Nucleus accumbens (tissue), 56 donors: ENCODE measurements at regions not wholly inside any gene's neighbourhood (a gene's known extent, or its start where the extent isn't known, plus 50 kb on each side); places are given as distances from the start of the nearest gene placed in this dataset.
A peak's percentile ranks its signal among the peaks of the same experiment; 100 is the strongest.
"Not testable (repeated sequence)": the region's sequence is repeated elsewhere in the genome, so short reads cannot be mapped to it uniquely, and the experiment has no call there.

Experiments
- DNase-seq, 56 donors: peaks; one replicate each; lab custom pipeline; 2025; lab: John Stamatoyannopoulos, UW

DNA sequence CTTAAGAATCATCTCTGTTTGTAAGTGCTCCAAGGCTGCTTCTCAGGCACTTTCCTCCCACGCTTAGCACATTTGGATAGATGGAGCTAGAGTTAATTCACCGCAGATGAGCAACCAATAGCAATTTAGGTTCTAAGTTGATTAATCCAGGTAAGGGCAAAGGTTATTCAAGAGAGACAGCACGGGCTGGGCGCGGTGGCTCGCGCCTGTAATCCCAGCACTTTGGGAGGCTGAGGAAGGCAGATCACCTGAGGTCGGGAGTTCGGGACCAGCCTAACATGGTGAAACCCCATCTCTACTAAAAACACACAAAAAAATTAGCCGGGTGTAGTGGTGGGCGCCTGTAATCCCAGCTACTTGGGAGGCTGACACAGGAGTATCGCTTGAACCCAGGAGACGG, 54.5 kb upstream of the UNC13C start:
- DNase-seq: not testable (repeated sequence)

DNA sequence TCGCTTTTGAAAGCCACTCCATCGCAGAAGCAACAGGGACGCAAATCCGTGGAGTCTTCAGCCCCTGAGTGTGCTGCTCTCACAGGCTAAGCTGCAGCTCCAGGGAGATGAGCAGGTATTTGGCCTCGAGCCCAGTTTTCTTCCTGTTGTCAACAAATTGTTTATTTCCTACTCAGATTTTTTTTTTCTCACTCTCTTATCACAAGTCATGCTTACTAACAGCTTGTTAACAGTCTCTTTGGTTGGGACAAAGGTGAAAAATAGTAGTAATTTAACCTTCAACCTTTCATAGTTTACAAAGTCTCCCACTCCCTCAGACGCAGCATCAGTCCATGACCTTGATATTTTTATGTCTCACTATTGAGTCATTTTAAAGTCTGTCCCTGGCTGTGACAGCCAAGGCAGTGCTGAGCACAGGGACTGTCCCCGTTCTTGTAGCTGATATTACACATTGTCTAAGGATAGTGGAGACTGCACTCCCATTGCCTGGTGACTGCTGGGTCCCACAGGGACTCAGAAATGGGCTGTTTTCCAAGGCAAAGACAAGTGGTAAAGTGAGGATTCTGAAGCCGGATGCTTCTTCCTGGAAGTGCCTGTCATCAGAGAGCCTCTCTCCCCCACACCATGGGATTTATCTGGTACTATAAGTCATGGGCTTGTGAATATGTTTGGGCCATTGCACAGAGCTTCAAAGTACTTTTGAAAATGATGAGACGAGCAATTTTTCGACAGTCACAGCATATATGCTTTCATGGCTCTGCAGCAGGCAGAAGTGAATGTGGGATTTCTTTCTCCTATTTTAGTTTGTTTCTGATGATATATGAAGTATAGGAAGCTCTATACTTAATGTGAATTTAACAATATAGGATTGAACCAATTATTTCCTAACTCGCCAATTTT, 59.8 kb upstream of the UNC13C start:
- peak in 2 of 56 donors; percentile 1 to 19 for DNase-seq

DNA sequence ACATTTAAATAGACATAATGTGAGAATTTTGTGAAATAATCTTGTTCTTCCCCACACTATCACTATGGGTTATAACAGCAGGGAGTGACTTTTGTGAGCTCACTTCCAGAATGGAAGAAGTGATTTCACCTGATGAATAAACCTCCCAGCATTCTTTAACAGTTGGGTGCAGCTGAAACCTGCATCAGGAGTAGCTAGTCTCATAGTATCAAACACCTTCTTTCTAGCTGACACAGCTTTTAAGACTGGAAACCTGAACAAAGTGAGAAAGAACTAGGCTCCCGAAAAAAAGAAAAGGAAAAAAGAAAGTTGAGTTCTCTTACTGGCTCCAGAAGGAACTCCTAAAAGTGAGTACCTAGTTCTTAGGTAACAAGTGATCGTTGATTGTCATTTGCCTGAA, 61.1 kb upstream of the UNC13C start:
- DNase-seq: no peak

DNA sequence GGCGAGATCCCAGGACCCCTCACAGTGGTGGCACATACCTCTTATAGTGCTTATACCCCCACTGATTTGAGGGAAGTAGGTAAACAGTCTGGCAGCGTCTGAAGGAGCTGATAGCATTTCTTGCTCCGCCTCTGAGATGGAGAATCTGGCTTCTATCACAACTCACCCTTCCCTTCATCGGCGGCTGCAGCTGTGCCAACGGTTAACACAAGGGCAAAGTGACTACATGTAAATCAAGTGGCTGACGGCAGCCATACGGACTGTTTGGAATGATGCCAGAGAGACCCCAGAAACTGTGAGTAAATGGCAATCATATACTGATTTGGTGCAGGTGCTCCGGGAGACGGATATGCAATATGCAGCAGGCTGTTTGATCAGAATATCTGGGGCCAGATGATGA, 66.8 kb upstream of the UNC13C start:
- no peak for DNase-seq

DNA sequence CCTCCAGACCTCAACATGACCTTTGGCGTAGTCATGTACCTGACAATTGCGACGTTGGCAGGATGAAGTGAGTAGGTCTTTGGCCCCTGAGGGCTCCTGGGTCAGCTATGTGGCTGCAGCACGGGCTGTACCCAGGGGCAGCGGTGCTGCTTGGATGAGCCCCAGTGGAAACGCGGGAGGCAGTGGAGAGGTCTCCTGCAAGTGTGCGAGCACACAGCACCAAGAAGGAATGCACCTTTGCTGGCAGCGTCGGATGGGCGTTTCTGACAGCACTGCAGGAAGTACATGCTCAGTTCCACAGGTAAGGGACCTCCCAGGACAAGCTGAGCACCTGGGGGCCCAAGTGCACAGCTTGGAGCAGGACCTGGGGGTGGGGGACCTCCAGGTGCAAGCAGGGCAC, 67.4 kb upstream of the UNC13C start:
- no peak for DNase-seq

DNA sequence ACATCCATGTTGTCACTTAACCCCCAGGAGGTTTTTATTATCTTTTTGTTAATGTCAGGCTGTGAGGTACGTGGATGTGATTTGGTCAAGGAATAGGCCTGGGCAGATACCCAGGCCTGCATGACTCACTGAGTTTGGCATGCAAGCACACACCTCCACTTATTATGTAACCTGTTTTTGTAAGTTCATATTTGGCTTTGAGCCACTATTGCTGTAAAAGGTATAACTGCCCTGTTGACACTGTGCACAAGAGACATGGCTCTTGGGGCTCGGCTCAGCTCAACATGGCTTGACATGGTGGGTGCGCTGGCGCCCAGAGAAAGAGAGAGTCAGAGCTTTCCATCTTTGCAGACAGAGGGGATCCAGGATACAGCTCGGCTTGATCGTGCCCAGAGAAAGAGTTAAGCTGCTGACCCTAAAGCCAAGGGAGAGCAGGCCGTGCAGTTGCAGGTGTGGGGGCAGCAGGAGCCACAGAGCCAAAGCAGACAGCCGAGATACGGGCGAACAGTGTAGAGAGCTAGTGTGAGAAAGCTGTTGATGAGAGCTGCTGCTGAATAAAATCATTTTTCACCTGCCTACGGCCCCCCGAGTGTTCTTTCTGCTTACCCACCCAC, 67.9 kb upstream of the UNC13C start:
- no peak for DNase-seq

DNA sequence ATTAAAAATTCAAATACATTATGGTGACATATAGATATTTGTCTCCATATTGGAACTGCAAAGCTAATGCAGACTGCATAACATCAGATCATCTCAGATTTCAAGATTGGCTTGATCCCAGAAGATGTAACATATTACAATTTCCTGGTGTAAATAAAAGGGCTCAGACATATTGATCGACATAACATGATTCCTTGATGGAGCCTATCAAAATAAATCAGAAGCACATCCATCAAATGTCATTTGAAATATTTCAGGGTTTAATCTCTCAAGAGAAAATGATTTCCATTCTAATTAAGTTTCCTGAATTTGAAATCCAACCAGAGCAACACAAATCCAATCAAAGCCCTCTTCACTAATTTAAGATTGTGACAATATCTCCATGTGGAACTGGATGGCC, 75.1 kb upstream of the UNC13C start:
- DNase-seq: no peak

DNA sequence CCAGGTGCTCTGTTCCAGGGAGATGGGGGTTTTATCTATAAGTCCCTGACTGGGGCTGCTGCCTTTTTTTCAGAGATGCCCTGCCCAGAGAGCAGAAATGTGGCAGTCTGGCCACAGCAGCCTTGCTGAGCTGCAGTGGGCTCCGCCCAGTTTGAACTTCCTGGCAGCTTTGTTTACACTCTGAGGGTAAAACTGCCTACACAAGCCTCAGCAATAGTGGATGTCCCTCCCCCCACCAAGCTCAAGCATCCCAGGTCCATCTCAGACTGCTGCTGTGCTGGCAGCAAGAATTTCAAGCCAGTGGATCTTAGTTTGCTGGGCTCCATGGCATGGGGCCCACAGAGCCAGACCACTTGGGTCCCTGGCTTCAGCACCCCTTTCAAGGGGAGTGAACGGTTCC, 84.8 kb upstream of the UNC13C start:
- DNase-seq: not testable (repeated sequence)

DNA sequence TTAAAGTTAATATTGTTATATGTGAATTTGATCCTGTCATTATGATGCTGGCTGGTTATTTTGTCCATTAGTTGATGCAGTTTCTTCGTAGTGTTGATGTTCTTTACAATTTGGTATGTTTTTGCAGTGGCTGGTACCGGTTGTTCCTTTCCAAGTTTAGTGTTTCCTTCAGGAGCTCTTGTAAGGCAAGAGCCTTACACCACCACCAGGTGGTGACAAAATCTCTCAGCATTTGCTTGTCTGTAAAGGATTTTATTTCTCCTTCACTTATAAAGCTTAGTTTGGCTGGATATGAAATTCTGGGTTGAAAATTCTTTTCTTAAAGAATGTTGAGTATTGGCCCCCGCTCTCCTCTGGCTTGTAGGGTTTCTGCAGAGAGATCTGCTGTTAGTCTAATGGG, 86.4 kb upstream of the UNC13C start:
- not testable (repeated sequence) for DNase-seq

DNA sequence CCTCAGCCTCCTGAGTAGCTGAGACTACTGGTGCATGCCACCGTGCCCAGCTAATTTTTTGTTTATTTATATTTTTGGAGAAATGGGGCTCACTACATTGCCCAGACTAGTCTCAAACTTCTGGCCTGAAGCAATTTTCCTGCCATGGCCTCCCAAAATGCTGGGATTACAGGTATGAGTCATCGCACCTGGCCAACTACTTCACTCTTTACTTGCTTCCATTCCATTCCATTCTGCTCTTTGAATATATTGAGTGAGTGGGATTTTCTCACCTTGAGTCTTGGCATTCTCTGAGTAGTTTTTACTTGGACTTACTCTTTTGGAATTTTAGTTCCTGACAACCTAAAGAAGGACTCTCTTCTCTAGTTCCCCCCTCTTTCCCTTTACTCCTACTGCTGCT, 93.8 kb upstream of the UNC13C start:
- DNase-seq: no peak

DNA sequence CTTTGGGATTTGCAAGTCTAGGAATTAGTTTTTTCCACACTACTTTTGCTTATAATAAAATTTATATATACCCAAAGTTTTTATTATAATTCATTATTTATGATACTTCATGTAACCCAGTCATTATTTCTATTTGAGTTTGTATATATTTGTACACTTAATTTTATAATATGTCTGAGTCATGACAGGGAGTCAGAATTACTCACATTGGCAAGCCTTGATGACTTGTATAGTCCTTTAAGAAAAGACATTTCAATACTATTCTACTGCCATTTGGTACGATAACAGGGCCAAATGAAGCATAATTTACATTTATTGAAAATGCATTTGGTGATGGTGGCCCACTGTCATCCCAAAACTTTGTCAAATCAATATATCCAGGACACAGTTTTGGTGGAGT, 95.9 kb upstream of the UNC13C start:
- DNase-seq: no peak

DNA sequence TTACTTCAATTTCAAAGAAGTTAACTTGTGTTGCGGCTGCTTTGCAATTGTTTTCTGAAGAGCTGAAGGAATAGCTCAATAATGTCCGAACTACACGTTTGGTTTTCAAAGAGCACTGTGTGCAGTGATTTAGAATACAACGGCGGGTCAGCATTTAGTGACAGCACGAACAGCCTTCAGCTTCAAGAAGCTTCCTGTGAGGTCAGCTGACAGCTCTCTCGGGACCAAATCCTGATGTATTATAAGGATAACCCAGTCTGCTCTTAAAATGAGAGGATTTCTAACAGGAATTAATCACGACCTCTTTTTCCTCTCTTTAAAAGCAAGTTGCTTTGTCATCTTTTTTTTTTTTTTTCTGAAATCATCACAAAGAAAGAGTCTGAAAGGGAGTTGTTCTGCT, 97.9 kb upstream of the UNC13C start:
- DNase-seq: no peak

DNA sequence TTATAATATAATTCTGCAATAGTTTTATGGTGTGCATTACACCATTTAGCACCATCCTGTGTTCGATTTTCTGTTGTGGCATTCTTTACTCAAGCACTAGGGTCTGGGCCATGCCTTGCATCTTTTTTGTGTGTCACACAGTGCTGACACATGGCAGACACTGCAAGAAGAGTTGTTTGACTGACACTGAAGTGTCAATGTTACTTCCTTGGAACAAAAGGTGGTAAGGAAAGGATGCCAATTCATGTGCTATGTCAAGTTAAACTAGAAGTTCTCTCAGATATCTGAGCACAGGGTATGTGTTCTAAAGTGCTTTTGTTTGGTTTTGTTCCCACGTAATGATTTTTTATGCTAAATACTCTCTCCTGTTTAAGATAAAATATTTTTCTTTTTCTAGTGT, 102.5 kb upstream of the UNC13C start:
- DNase-seq: no peak

DNA sequence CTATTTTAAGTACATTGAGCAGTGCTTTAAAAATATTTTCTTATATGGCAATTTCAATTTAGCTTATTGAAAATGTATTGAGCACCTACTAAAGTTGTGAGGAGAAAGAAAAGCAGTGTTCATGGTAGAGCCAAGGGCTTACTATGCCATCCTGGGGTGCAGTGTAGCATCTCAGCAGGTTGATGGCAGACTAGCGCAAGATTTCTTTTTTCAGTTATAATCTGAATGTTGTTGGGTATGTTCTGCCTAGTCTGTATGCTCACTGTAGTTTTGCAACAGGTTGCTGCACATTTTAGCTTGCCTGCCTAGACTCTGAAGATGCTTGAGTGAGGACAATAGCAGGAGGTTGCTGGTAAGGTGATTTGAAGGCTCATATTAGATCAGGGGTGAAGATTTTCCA, 103.1 kb upstream of the UNC13C start:
- DNase-seq: no peak

DNA sequence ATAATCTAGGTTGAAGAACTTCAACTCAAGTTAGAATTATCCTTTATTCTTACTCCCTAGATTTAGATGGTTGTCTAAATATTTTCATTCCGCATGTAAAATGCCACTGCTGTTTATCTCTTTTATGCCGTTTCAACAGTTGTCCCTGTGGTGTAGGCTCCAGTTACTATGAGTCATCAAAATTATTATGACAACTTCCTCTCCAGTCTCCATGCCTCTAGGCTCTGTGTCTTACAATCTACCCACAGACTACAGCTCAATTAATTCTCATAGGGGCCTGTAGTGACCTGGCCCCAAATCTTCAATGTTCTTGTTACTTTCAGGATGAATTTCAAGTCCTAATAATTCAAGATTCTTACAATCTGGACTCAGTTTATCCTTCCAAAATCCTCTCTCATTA, 105.8 kb upstream of the UNC13C start:
- no peak for DNase-seq

DNA sequence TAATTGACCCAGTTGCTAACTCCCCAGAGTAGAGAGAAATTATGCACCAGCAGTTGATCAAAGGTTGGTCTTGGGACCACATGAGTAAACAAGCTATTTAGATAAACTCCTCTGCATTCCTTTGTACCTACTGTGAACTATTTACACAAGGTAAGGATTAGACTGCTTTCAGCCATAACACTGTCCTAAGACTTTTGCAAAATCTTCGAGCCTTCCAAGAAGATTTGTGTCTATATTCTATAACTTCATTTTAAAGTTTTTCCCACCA, 108.5 kb upstream of the UNC13C start:
- no peak for DNase-seq

DNA sequence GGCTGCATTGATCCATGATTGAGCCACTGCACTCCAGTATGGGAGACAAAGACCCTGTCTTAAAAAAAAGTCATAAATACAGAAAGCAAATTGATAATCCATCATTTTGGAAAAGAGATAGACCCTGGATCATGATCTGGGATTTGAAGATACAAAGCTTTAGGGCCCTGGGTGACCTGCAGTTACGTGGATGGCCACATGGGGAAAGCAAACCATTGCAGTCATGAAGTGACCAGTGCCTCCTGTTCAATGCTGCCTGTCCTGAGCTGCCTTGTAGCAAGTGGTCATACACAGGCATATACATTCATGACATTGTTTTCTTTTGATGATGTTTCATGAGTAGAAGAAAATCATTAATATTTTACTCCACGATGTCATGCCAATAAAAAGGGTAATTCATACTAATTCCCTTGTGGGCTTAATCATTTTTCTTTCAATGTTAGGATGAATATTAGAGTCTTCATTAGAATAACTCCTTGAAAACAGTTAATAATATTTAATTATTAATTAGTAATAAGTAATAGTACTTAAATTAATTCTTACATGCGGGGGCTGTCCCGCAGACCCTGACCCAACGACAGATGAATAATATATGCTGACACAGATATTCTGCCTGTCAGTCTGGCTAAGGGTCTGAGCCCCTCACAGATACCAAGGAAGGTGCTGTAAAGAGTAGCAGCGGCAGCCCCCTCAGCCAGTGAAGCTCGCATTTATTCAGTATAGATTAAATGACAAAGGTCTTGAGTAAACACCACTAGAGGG, 109.0 kb upstream of the UNC13C start:
- DNase-seq: no peak

DNA sequence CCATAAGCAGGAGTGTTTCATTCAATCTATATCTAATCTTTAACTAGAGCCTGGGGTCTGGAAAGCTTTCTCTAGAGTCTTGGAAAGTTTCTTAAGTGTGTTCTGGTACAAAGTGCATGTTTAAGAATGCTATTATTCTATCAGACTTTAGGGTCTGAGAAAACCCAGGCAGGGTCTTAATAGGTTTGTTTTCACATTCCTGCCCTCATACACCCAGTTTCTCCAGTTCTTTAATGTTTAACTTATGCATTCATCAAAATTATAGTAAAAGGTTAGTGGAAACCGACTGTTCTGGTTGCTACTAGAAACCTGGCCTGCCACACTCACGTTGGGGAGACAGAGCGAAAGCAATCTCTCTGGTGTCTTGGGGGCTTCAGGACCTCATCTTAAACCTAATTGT, 102.9 kb upstream of the WDR72 start:
- no peak for DNase-seq

DNA sequence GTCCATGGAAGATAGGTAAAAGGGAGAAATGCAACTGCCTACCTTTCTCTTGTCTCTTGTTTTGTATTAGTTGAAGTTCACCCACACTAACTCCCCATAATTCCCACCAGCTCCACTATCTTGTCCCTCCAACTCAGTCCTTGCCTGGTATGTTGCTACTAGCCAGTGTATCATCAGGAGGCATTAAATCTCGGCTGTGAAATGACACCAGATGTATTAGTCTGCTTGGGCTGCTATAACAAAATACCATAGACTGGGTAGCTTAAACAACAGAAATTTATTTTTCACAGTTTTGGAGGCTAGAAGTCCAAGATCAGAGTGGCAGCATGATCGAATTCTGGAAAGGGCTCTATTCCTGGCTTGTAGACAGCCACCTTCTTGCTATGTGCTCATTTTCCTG, 102.3 kb upstream of the WDR72 start:
- no peak for DNase-seq

DNA sequence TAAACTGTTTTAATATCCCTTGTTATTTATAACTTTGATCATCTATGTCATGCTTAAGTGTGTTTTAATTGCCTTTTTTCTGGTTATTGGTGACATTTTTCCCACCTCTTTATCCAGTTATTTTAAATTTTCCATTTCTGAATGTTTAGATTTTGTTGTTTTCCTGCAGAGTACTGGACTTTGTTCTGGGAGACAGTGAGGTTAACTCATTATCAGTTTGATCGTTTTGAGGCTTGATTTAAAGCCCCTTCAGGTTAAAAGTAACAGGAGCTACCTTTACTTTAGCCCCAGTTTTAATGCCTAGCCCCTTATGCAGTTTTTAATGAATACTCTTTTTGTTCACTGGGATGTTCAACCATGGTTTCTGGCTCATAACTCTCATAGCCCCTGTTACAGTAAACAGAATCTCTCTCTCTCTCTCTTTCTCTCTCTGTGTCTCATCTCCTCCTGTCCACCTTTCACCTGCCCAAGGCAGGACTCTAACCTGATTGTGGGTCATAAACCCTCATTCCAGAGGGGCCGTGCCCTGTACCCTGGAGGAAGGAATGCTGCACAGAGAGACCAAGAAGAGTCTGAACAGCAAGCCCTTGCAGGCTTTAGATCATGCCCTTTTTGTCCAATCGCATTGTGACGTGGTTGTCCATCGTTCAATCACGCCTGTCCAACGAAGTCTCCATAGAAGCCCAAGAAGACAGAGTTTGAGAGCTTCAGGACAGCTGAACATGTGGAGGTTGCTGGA, 91.8 kb upstream of the WDR72 start:
- no peak for DNase-seq

DNA sequence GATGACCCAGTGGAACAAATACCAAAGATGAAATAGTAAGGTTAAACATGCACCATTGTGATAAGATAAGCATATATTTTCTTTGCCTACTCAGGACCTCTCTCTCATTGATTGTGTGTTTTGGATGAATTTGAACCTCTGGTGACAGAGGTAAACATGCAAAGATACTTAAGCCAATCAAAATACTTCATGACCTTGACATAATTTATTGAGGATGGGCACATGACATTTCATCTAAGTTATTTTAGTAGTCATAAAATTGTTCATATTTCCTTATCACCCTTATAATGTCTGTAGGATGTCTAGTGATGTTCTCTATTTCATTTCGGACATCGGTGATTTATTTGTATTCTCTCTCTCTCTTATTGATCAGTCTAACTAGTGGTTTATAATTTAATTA, 88.3 kb upstream of the WDR72 start:
- no peak for DNase-seq
